ENCODE measurements at regions not wholly inside any gene's neighbourhood (a gene's known extent, or its start where the extent isn't known, plus 50 kb on each side); places are given as distances from the start of the nearest gene placed in this dataset.
"Not testable (repeated sequence)": the region's sequence is repeated elsewhere in the genome, so short reads cannot be mapped to it uniquely, and the experiment has no call there.

DNA sequence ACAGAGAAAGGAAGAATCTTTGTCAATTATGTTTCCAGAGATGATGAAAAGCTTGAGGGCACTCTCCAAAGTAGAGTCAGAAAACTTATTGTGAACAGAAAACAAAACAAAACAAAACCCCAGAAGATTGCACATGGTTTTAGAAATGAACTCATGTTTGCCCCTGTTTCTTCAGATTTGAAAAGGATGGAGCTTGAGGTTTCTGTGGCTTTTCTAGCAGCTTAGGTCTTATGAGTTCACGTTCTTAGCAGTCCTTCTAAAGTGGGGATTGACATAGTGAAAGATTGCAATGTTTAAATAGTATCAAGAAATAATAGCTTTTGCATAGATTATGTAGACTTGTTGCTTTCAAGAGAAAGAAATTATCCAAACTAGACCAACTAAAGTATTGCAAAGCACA is 421.8 kb downstream of the GBA3 start:
- Mint-ChIP-seq H3K4me3 (no peak overlapping the region), H3K27me3 (ENCODE audit: low read depth in 3 of 3) (no peaks in the 10 kb centered on the region), H3K27ac (no peak overlapping the region), H3K4me1 (no peaks in the 10 kb centered on the region), H3K9me3 (peaks cover 10 to 29% (median 14%) of the 10 kb centered on the region in 6 donors), H3K36me3 (no peaks in the 10 kb centered on the region)
- no peak for DNase-seq

DNA sequence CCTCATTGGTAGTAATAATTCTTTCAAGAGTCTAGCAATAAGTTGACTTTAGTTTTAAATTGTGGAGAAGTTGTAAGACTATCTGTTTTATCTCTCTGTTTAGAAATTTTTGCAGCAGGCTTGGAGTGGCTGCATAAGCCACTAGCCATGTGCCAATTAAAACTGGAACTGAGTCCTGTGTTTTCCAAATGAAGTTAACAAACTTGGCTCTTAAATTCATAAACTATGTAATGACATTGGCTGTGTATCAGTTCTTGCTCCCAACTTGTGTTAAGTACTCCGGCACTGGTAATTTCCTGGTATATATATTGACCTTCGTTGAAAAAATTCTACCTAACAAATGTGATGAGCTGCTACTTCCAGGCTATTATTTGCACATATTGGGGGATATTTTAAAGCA is 420.4 kb downstream of the GBA3 start:
- no peak overlapping the region for H3K4me3 Mint-ChIP-seq
- H3K9me3 Mint-ChIP-seq: peaks cover 10 to 31% (median 12%) of the 10 kb centered on the region in 6 donors
- H3K4me1 Mint-ChIP-seq: no peaks in the 10 kb centered on the region
- H3K36me3 Mint-ChIP-seq: no peaks in the 10 kb centered on the region
- DNase-seq: no peak
- H3K27ac Mint-ChIP-seq: no peak overlapping the region
- no peaks in the 10 kb centered on the region for H3K27me3 Mint-ChIP-seq (ENCODE audit: low read depth in 3 of 3)

DNA sequence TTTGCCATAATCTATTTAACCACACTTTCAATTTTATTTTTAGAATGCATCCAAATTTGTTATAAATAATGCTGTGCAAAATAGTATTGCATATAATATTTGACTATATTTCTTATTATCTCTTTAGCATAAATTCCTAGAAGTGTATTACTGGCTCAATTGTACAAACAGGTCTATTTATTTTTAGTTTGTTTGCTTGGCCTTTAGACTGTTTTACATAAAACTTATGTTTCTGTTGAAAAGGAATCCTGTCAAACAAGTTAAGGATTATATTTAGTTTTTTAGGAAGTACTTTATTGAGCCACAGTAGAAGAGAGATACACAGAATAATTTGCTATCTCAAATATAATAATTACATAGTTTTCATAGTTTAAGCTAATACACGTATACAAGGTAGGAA is 413.8 kb downstream of the GBA3 start:
- Mint-ChIP-seq H3K9me3 (peaks cover 10 to 27% (median 15%) of the 10 kb centered on the region in 6 donors), H3K36me3 (no peaks in the 10 kb centered on the region), H3K4me1 (no peaks in the 10 kb centered on the region), H3K4me3 (no peak overlapping the region), H3K27me3 (ENCODE audit: low read depth in 3 of 3) (peaks cover 0 to 1% (median 0%) of the 10 kb centered on the region in 3 donors), H3K27ac (no peak overlapping the region)
- DNase-seq: no peak

DNA sequence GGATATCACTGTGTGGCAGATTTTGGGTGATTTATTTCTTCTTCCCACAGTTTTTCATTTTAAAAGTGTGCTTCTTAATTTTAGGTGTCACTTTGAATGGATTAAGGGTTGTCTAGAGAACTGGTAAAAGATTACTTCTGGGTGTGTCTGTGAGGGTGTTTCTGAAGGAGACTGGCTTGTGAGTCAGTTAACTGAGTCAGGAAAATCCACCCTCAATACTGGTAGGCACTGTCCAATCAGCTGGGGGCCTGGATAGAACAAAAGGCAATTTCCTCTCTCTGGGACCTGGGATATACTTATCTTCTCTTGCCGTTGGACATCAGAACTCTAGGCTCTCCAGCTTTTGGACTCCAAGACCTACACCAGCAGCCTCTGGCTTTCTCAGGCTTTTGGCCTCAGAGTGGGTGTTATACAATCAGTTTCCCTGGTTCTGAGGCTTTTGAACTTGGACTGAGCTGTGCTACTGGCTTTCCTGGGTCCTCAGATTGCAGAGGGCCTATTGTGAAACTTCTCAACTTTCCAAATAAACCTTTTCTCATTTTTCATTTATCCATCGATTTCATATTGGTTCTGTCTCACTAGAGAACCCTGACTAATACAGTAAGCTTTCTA is 413.1 kb downstream of the GBA3 start:
- Mint-ChIP-seq H3K27ac (no peak overlapping the region), H3K9me3 (peaks cover 7 to 27% (median 11%) of the 10 kb centered on the region in 6 donors), H3K4me1 (no peaks in the 10 kb centered on the region), H3K4me3 (no peak overlapping the region), H3K36me3 (no peaks in the 10 kb centered on the region), H3K27me3 (ENCODE audit: low read depth in 3 of 3) (peaks cover 0 to 1% (median 0%) of the 10 kb centered on the region in 3 donors)
- DNase-seq: no peak

DNA sequence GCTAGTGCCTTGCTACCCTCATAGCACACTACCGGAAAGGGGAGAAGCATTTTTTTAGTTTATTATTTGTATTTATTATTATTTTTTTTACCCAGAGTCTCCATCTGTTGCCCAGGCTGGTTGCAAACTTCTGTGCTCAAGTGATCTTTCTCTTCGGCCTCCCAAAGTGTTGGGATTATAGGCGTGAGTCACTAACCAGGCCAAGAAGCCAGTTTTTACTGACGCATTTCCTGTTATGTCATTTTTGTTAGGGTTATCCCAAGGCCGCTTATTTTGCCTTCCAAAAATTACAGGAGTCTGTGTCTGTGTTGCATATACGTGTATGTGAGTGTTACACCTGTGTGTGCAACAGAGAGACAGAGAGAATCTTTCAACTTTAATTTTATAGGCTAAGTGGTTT is 404.5 kb downstream of the GBA3 start:
- H3K4me3 Mint-ChIP-seq: no peak overlapping the region
- H3K4me1 Mint-ChIP-seq: no peaks in the 10 kb centered on the region
- DNase-seq: no peak
- no peak overlapping the region for H3K27ac Mint-ChIP-seq
- peaks cover 6 to 28% (median 14%) of the 10 kb centered on the region in 6 donors for H3K9me3 Mint-ChIP-seq
- H3K27me3 Mint-ChIP-seq (ENCODE audit: low read depth in 3 of 3): peaks cover 0 to 3% (median 0%) of the 10 kb centered on the region in 3 donors
- H3K36me3 Mint-ChIP-seq: no peaks in the 10 kb centered on the region

DNA sequence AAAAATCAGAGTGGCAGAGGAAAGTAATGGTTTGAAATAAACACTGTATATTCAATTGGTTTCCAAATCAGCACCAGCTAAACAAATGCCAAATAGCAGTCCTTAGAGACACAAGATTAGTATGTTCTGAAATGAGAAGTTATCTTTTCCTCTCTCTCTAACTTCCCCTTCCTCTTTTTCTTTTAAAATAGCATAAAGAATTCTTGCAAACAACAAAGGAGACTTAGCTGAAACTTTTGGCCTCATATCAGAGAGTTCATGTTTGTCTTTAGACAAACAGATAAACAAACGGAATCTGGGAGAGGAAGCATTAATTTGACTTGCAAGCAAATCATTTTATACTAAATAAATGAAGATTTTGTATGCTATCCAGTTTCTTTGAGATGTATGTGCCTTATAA is 399.0 kb downstream of the GBA3 start:
- H3K4me3 Mint-ChIP-seq: no peak overlapping the region
- H3K27me3 Mint-ChIP-seq (ENCODE audit: low read depth in 3 of 3): peaks cover 0 to 3% (median 0%) of the 10 kb centered on the region in 3 donors
- no peaks in the 10 kb centered on the region for H3K4me1 Mint-ChIP-seq
- H3K9me3 Mint-ChIP-seq: peaks cover 10 to 30% (median 11%) of the 10 kb centered on the region in 6 donors
- DNase-seq: no peak
- peaks cover 0 to 4% (median 0%) of the 10 kb centered on the region in 3 donors for H3K36me3 Mint-ChIP-seq
- no peak overlapping the region for H3K27ac Mint-ChIP-seq

DNA sequence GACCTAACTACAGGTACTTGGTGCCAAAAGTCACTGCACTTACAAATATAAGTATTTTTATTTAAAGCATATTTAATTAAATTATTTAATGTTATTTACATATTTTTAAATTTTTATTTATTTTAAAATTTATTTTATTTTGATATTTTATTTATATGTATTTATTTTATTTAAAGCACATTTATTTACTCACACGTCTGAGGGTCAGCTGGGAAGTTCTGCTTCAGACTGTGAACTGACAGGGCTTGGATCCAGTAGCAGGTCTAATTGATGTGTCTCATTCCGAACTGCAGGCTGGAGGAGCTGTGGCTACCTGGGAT is 392.5 kb downstream of the GBA3 start:
- Mint-ChIP-seq H3K4me1 (no peaks in the 10 kb centered on the region), H3K27ac (no peak overlapping the region), H3K9me3 (peaks cover 7 to 40% (median 18%) of the 10 kb centered on the region in 6 donors), H3K36me3 (peaks cover 0 to 5% (median 3%) of the 10 kb centered on the region in 3 donors), H3K27me3 (ENCODE audit: low read depth in 3 of 3) (peaks cover 0 to 1% (median 0%) of the 10 kb centered on the region in 3 donors), H3K4me3 (no peak overlapping the region)
- DNase-seq: no peak

DNA sequence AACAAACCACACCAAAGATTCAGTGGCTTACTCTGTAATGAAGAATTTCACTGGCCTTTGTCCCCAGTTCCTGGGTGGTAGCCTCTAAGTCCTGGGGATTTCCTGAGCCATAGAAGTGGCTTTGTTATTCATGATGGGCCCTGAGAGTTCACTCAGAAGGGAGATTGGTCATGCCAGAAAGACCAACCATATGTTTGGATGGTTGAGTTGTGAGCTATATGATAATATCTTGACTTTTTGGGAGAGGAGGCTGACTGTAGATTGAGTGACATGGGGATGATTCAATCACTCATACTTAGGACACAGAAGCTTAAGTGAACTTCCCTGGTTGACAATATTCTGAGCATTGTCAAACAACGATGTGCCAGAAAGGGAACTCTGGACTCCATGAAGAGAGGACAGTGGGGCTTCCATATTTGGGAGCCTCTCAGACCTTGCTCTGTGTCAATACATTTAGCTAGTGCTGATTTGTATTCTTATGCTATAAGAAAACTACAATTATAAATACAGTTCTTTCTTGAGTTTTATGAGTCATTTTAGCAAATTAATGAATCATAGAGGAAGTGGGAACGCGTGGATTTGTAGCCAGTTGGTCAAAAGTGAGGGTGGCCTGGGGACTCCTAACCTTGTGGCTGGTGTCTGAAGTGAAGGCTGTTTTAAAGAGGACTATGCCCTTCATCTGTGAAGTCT is 392.0 kb downstream of the GBA3 start:
- DNase-seq: no peak
- H3K27me3 Mint-ChIP-seq (ENCODE audit: low read depth in 3 of 3): peaks cover 0 to 1% (median 0%) of the 10 kb centered on the region in 3 donors
- H3K27ac Mint-ChIP-seq: no peak overlapping the region
- peaks cover 0 to 5% (median 3%) of the 10 kb centered on the region in 3 donors for H3K36me3 Mint-ChIP-seq
- H3K9me3 Mint-ChIP-seq: peaks cover 7 to 39% (median 18%) of the 10 kb centered on the region in 6 donors
- H3K4me1 Mint-ChIP-seq: no peaks in the 10 kb centered on the region
- no peak overlapping the region for H3K4me3 Mint-ChIP-seq

DNA sequence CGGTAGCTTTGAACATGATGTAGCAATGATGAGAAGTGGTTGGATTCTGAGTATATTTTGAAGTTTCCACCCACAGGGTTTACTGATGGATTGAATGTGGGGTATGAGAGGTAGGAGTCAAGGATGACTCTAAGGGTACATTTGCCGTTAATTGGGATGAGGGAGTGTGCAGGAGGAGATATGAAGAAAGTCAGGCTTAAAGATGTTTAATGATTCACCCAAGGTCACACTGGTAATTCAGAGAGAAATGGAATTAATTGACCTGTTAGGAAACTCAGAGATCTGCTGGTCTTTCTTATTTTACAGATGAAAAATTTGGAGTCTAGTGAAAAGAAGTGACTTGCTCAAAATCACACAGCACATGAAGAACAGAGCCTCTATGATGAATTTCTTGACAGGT is 390.7 kb downstream of the GBA3 start:
- H3K27me3 Mint-ChIP-seq (ENCODE audit: low read depth in 3 of 3): peaks cover 0 to 1% (median 0%) of the 10 kb centered on the region in 3 donors
- H3K36me3 Mint-ChIP-seq: peaks cover 0 to 5% (median 3%) of the 10 kb centered on the region in 3 donors
- no peak for DNase-seq
- no peak overlapping the region for H3K4me3 Mint-ChIP-seq
- no peaks in the 10 kb centered on the region for H3K4me1 Mint-ChIP-seq
- H3K27ac Mint-ChIP-seq: no peak overlapping the region
- H3K9me3 Mint-ChIP-seq: peaks cover 7 to 49% (median 21%) of the 10 kb centered on the region in 6 donors

DNA sequence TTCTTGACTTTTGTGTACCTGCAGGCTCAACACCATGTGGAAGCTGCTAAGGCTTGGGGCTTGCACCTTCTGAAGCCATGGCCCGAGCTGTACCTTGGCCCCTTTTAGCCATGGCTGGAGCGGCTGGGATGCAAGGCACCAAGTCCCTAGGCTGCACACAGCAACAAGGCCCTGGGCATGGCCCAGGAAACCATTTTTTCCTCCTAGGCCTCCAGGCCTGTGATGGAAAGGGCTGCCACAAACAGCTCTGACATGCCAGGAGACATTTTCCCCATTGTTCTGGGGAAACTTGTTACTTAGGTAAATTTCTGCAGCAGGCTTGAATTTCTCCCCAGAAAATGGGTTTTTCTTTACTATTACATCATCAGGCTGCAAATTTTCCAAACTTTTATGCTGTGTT is 387.4 kb downstream of the GBA3 start:
- not testable (repeated sequence) for H3K36me3 Mint-ChIP-seq; DNase-seq; H3K27ac Mint-ChIP-seq; H3K27me3 Mint-ChIP-seq (ENCODE audit: low read depth in 3 of 3); H3K4me1 Mint-ChIP-seq; H3K4me3 Mint-ChIP-seq
- peaks cover 5 to 50% (median 24%) of the 10 kb centered on the region in 6 donors for H3K9me3 Mint-ChIP-seq

DNA sequence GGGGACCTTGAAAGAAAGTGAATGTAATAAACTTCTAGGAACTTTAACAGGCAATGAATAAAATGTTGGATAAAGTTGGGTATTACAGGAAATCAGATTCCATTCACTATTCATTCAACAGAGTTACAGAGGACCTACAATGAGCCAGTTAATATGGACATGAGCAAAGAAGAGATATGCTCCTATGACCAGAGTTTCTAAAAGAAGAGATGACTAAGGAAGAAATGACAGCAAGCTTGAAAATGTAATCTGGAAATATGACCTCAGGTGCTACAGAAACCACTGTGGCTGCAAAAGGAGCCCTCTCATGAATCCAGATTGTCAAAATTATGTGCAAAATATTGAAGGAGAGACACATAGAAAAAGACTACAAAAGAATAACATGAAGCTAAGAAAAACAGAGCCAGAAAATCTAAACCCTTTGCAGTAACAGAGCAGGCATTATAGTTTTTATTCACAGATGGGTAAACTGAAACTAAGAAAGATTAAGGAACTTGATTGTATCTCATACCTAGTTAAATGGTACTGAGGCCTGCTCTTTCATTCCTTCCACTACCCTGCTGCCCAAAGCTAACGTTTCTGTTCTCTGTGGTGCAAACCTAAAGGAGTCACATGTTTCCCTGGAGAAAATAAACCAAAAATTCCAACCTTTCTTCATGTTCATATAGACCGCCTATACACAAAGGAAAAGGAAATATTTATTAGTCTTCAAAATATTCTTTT is 378.3 kb downstream of the GBA3 start:
- Mint-ChIP-seq H3K36me3 (peaks cover 0 to 5% (median 0%) of the 10 kb centered on the region in 3 donors), H3K4me1 (no peaks in the 10 kb centered on the region), H3K27me3 (ENCODE audit: low read depth in 3 of 3) (peaks cover 0 to 3% (median 0%) of the 10 kb centered on the region in 3 donors), H3K9me3 (peaks cover 3 to 57% (median 12%) of the 10 kb centered on the region in 6 donors), H3K27ac (no peak overlapping the region), H3K4me3 (no peak overlapping the region)
- DNase-seq: no peak

DNA sequence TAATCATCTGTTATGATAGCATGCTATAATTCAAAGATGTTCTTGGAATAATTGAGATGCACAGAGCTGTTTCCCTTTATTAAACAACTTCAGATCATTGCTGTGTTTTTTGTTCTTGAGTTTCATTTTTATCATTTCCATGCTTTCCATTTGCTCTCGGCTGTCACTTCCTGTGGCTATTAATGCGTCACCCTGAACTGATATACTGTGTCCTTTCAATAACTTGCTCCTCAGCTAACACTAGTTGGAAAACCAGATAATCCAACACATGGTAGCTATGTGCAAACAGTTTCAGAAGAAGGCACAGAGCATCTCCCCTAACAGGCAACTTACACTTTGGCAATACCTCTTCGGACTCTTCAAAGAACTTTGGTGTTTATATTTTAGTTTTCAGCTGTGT is 376.0 kb downstream of the GBA3 start:
- Mint-ChIP-seq H3K36me3 (peaks cover 0 to 5% (median 0%) of the 10 kb centered on the region in 3 donors), H3K27ac (no peak overlapping the region), H3K4me1 (no peaks in the 10 kb centered on the region), H3K27me3 (ENCODE audit: low read depth in 3 of 3) (peaks cover 0 to 3% (median 0%) of the 10 kb centered on the region in 3 donors), H3K9me3 (peaks cover 3 to 62% (median 13%) of the 10 kb centered on the region in 6 donors), H3K4me3 (no peak overlapping the region)
- DNase-seq: no peak

DNA sequence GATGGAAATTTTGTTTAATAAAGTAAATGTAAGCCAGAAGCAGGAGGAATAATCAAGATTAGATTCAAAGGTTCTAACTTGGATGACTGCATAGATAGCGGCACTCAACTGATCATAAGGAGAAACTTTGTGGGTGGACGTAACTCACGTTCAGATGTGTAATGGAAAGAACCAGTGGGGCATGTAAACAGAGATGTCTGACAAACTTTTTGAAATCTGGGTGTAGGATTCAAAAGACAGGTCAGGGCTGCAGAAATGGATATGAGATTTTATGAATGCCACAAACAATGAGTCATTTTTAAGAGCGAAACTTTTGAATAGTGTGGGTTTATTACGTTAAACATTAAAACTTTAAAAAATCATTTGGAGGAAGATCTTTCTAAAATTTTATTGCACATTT is 375.6 kb downstream of the GBA3 start:
- H3K4me3 Mint-ChIP-seq: no peak overlapping the region
- H3K9me3 Mint-ChIP-seq: peaks cover 2 to 59% (median 13%) of the 10 kb centered on the region in 6 donors
- no peaks in the 10 kb centered on the region for H3K4me1 Mint-ChIP-seq
- no peak for DNase-seq
- peaks cover 0 to 3% (median 0%) of the 10 kb centered on the region in 3 donors for H3K27me3 Mint-ChIP-seq (ENCODE audit: low read depth in 3 of 3)
- H3K27ac Mint-ChIP-seq: no peak overlapping the region
- peaks cover 0 to 5% (median 0%) of the 10 kb centered on the region in 3 donors for H3K36me3 Mint-ChIP-seq

DNA sequence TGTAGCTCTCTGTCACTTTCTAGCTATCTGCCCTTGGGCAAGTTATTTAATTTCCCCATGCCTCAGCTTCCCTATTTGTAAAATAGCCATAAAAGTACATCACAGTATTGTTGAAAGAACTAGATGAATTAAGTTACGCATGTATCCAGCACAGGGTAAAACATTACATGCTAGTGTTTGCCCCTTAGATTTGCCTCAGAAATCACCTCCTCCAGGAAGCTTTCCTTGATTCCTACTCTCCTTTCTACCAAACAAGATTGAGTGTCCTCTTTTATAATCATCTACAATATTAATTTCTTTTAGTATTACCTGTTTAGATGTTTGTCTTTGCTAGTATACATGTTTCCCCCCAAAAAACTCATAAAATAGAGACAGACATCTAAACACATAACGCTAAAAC is 369.5 kb downstream of the GBA3 start:
- peaks cover 2 to 3% (median 3%) of the 10 kb centered on the region in 3 donors for H3K27me3 Mint-ChIP-seq (ENCODE audit: low read depth in 3 of 3)
- H3K9me3 Mint-ChIP-seq: peaks cover 1 to 32% (median 11%) of the 10 kb centered on the region in 6 donors
- H3K4me3 Mint-ChIP-seq: no peak overlapping the region
- no peak for DNase-seq
- H3K36me3 Mint-ChIP-seq: peaks cover 0 to 4% (median 0%) of the 10 kb centered on the region in 3 donors
- H3K27ac Mint-ChIP-seq: no peak overlapping the region
- H3K4me1 Mint-ChIP-seq: no peaks in the 10 kb centered on the region

Data from immature natural killer cell (primary cell).